Keratinocyte (primary cell): ENCODE measurements at regions not wholly inside any gene's neighbourhood (a gene's known extent, or its start where the extent isn't known, plus 50 kb on each side); places are given as distances from the start of the nearest gene placed in this dataset.

ENCODE experiments used
- EZH2 ChIP-seq: IDR thresholded peaks from one replicate; pipeline ENCODE4 v1.6.1; 2012; ENCODE audit warnings: inconsistent platforms, mild to moderate bottlenecking, low read length, moderate library complexity
- TF ChIP-seq, protein P1 (sequence below), 3 experiments: IDR thresholded peaks in 1 of 3; conservative IDR thresholded peaks in 1 of 3; optimal IDR thresholded peaks in 1 of 3; 2 replicates in 2 of 3; 3 replicates in 1 of 3; pipeline versions ENCODE3 to v1.5.1; 2011; ENCODE audit warnings: low read length in 3 of 3, mild to moderate bottlenecking in 3 of 3, moderate library complexity in 2 of 3, control low read depth in 1 of 3, inconsistent platforms in 1 of 3; ENCODE audit not compliant: insufficient read depth in 2 of 3; ENCODE audit errors: extremely low read depth in 1 of 3

DNA sequence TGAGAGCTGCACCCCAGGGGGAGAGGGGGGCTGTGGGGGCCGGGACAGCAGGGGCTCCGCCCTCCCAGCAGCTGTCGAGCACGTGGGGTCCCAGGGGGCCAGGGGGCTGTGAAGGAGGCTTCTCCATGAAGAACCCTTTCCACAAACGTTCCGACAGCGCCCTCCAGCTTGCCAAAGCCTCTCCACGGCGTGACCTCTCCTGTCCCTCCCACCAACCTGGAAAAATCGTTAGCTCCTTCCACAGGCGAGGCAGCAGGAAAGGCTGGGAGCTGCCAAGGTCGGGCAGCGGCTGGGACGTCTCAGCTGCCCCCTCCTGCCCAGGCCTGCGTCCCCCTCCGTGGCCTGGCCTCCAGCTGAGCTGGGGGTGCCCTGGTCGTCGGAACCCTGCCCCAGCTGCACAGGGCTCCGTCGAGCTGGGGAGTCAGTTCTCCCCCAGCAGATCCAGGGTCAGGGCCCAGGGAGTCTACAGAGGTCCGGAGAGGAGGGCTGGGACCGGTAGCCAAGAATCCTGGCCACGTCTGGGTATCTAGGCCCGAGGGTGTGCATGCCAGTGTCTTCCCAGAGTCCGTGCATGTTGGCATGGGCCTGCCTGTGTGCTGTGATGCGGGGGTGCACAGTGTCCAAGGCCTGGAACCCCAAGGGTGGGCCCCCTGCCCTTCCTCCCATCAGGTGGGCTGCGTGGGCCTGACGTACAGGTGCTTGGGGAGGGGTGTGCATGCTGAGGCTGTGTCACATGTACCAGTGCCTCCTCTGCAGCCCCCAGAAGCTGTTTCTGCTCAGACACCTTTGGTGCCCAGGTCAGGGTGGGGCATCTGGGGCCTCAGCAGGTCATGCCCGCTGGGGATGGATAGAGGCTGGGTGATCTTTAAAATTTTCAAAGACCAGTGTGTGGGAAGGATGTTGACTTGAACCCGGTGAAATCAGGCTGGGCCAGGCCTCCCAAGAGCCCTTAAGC lies 66.5 kb downstream of the UNCX start:
- TF ChIP-seq, protein P1, sequence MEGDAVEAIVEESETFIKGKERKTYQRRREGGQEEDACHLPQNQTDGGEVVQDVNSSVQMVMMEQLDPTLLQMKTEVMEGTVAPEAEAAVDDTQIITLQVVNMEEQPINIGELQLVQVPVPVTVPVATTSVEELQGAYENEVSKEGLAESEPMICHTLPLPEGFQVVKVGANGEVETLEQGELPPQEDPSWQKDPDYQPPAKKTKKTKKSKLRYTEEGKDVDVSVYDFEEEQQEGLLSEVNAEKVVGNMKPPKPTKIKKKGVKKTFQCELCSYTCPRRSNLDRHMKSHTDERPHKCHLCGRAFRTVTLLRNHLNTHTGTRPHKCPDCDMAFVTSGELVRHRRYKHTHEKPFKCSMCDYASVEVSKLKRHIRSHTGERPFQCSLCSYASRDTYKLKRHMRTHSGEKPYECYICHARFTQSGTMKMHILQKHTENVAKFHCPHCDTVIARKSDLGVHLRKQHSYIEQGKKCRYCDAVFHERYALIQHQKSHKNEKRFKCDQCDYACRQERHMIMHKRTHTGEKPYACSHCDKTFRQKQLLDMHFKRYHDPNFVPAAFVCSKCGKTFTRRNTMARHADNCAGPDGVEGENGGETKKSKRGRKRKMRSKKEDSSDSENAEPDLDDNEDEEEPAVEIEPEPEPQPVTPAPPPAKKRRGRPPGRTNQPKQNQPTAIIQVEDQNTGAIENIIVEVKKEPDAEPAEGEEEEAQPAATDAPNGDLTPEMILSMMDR (optimal IDR thresholded peaks at IDR 0.05 in 1 of 3, IDR thresholded peaks at IDR 0.05 in 1 of 3, conservative IDR thresholded peaks at IDR 0.05 in 1 of 3; ENCODE audit: extremely low read depth in 1 of 3, insufficient read depth in 2 of 3, low read length in 3 of 3), result no peak
- TF ChIP-seq EZH2, result no peak
